HG03432 (cell line): ENCODE measurements at regions not wholly inside any gene's neighbourhood (a gene's known extent, or its start where the extent isn't known, plus 50 kb on each side); places are given as distances from the start of the nearest gene placed in this dataset.
"Not testable (repeated sequence)": the region's sequence is repeated elsewhere in the genome, so short reads cannot be mapped to it uniquely, and the experiment has no call there.

Experiments
- ATAC-seq: cut with Tn5 transposase; IDR thresholded peaks from one replicate; pipeline ENCODE4 v1.9.1; 2021; ENCODE audit warnings: mild to moderate bottlenecking, moderate library complexity; ENCODE audit not compliant: unreplicated experiment

DNA sequence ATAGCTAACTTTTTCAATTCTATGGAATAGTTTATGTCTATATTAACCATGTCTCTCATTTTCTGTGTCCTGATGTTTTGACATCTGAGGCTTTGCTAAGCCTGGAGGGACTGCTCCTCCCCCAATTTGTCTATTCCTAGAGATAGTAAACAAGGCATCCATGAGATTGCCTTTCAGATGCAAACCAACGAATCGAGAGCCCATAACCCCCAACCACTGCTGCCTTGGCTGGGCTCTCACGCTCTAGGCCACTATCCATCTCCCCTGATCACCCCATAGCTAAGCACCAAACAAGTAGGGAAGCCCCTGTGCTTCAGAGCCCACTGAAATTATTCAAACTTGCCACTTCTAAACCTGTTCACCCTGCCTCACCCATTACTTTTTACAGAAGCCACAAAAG, 437.7 kb downstream of the SETD4 start:
- ATAC-seq, result no peak

DNA sequence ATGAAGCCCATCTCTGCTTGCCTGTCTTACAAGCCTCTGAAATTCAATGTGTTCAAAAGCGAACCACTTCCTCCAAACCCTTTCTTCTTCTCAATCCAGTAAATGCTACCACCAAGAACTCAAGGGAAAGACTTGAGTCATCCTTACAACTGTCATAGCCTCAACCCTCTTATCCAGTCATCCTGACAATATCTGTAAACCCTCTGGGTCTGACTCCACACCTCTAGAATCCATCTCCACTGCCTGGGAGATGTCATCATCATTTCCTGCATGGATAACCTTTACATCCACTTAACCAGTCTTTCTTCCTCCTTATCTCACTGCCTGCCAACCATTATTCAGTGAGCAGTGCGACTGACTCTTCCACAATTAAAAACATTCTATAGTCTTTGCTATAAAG, 441.1 kb downstream of the SETD4 start:
- no peak for ATAC-seq

DNA sequence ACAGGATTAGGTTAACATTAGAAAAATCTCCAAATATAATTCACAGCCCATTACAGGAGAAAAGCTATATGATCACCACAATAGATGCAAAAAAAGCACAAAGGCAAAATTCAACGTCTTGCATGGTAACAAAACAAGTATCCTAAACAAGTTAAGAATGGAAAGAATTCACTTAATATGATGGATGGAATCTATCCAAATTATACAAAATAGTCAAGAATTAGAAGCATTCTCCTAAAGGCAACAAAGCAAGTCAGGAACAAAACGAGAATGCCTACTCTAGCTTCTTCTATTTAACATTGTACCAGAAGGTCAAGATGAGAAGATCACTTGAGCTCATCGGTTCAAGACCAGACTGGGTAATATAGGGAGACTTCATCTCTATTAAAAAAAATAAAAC, 442.8 kb downstream of the SETD4 start:
- ATAC-seq, result no peak

DNA sequence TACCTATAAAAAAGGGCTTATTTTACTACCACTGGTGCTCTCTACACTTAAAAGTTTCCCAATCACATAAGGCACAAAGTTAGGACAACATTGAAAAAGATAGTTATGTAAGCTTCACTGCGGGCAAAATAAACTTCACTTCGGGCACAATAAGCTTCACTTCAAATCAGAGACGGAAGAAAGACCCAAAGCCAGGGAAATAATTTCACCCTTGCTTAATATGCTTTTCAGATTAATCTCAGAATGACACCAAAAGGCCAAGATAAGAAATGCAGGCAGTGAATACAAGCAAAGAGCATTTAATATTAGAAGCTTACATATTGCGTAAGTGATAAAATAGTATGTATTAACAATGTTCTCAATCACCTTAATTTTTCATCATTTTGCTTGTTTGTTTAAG, 444.2 kb downstream of the SETD4 start:
- ATAC-seq, result no peak

DNA sequence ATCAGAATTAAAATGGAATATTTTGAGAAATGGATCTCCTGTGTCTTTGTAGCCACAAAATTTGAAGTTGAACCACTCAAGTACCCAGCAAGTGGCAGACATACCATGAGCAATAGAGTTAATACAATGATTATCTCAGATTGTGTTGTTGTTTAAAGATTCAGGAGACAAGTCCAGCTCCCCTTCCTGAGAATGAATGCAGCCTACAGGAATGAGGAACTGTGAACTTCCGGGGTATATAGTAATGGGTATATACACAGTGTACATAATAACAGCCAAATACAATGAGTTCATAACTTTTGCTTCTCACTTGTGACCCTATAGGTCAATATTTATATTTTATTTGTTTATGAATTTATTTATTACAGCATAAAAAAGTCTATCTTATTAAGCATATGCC, 445.0 kb downstream of the SETD4 start:
- ATAC-seq, result no peak

DNA sequence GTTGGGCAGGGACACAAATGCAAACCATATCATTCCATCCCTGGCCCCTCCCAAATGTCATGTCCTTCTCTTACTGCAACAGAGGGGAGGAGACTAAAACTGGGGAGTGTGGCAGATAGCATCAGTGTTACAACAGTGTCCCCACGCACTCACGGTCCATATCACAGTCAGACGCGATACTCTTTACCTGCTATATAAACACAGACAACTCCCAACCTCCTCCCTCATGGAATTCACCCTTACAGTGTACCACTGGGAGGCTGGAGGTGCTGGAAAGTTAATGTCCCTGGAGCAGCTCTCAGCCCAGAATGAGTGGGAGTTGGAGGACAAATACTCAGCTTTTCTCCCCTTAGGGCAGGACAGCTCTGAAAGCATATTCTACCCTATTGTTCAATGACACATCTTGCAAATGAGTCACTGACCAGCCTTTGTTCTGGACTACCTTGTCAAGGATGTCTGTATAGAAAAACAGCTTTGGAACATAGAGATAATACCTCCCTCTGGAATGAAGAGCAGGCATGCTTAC, 445.9 kb downstream of the SETD4 start:
- ATAC-seq, result no peak

DNA sequence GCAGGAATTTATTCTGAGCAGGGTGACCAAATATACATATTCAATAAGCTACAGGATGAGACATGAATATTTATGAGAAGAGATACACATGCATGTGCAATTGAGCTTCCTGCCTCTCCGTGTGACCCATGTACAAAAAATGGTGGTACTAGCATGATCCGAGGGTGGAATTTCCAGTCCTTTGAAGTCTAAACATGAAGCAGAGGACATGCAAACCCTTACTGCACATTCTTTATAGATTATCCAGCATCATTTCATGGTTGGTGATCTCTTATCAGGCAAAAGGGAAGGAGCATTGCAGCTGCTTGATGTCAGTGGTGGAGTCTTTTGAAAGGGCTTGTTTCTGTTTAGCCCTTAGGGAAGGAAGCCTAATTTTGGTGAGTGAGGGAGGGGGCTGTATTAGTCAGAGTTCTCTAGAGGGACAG, 448.6 kb downstream of the SETD4 start:
- ATAC-seq, result no peak

DNA sequence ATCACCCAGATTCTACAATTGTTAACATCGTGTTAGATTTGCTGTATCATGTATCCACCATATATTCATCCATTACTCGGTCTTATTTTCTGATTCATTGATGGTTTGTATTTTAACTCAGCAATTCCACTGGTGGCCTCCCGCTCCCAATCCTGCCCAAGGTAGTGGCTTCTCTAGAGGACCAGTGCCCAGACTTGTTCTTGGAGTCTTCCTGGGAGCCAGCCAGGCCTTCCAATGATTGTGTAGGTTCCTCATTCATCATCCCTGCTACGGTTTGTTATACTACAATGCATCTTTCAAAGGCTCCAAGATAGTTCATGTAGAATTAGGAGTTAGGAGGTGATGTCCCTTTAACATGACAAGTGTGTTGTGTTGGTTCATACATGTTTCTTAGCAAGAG, 451.1 kb downstream of the SETD4 start:
- no peak for ATAC-seq

DNA sequence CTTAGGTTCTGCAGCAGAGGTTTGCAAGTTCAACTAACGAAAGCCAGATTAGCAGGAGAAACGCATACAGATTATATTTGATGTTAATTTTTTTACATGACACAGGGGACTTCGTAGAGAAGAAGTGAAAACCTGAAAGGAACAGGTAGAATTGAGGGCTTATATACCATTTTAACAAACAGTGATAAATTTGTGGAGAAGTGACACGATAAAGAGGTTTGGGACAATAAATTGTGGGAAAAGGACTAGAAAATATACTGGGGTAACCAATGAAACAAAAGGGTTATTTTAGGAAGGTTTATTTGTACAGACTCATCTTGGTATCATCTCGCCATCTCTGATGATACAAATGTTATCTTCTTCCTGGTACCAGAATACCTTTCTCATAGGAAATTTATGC, 452.9 kb downstream of the SETD4 start:
- ATAC-seq, result no peak

DNA sequence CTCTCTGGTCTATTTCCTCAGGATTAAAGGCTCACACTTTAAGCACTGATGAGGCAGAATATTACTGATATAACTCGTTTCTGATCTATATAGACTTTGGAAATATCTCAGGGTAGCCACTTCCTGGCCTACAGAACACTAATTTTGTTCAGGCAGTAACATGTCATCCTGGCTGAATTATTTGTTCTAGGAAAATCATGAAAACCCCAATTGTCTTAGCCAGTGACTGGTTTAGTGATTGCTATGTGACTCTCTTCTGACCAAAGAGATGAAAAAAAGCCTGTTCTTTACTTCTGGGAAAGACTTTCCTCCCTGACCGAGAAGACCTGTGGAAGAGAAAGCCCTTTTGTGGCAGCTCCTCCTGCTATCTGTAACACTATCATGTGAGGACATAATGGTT, 453.7 kb downstream of the SETD4 start:
- no peak for ATAC-seq

DNA sequence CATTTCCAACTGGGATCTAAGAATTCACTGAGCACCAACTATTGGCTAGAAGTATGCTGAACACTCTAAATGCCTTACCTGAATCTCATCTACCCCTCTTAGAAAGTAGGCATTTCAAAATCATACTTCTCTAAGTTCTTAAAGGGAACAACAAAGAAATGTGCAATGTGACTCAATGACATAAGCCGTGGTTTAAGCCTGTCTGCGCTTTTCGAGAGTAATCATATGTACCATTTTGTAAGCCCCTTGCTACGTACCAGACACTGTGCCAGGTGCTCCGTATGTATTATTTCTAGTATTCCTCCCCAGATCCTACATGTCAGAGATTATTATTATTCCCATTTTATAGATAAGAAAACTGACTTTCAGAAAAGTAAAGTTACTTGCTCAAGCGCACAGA, 454.2 kb downstream of the SETD4 start:
- ATAC-seq, result no peak

DNA sequence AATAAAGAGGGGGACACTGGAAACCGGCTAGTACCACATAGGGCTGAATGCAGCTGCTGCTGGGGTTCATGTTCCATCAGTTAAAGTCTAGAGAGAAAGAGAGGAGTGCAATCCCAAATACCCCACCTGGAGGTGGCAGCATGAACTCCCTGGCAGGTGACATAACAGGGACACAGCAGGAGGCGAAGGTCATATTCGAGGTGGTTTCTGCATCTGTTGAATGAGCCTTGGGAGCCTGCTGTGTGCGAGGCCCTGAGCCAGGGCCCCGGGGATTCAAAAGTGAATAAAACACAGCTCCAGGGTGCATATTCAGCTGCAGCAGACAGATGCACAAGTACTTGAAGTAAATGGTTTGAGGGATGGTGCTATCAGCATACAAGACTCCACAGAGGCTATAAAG, 456.8 kb downstream of the SETD4 start:
- no peak for ATAC-seq

DNA sequence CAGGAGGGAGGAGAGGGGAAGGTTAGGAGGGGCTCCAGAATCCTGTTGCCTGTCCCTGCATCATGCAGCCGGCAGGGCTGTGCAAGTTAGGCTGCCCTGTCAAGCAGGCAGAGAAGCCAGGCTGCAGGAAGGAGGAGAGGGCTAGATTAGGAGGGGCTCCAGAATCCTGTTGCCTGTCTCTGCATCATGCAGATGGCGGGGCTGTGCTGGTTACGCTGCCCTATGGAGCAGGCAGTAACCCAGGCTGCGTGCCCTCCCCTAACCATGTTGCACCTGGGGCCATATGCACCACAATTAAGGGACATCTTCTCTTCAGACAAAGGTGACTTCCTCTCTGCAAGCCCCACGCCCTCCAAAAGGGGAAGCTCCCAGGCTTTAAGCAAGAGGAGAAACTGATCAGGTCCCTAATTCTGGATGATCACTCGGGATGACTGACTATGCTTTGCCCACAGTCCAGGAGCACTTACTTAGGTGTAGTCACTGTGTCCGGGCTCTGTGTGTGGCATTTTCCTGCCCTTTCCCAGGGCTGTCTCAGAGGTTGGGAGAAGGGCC, 457.4 kb downstream of the SETD4 start:
- no peak for ATAC-seq

DNA sequence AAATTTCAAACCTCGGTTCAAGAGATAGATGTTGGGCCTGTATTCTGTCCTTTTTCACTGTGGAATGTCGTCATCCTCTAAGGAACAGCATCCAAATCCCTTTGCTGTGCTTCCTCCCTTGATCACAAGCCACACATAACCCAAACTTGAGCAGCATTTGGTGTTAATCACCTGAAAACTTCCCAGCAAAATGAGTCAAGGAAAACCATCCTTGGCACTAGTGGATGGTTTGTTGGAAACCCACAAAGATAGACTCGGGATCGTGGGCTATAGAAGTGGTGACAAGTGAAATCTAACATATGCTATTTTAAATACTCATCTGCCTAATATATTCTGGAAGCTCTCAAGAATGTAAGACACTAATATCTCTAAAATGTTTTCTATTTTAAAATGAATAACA, 459.1 kb downstream of the SETD4 start:
- no peak for ATAC-seq

DNA sequence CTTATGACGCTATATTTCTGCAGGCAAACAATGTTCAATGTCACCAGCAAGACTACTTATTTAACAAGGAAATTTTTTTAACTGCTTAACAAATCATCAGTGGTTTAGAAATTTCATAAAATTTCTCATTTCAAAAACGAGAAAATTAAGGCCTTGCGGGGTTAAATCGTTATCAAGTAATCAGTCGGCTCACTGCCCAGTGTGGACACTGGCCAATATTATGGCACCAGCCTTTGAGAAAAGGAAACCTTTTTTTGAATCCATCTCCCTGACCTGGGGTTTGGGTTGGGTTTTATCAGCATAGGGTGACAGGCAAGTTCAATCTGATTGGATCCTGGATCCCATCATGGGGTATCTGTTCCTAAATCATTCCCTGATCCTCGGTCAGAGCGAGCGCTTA, 461.2 kb downstream of the SETD4 start:
- ATAC-seq, result no peak

DNA sequence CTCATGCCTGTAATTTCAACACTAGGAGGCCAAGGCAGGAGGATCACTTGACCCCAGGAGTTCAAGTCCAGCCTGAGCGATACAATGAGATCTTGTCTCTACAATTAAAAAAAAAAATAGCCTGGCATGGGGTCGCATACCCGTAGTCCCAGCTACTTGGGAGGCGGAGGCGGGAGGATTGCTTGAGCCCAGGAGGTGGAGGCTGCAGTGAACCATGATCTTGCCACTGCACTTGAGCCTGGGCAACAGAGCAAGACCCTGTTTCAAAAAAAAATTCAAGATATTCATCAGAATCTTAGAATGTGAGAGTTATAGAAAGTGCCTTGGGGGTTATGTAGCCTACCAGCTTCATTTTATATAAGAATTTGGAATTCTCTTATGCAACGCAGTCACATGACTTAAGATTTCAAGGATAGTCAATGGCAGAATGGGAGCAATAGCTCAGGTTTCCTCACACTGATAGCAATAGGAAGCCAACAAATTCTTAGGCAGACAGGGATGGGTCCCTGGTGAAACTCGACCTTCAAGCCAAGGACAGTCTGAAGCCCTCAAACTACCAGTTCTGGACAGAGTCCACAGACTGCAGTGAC, 462.5 kb downstream of the SETD4 start:
- no peak for ATAC-seq

DNA sequence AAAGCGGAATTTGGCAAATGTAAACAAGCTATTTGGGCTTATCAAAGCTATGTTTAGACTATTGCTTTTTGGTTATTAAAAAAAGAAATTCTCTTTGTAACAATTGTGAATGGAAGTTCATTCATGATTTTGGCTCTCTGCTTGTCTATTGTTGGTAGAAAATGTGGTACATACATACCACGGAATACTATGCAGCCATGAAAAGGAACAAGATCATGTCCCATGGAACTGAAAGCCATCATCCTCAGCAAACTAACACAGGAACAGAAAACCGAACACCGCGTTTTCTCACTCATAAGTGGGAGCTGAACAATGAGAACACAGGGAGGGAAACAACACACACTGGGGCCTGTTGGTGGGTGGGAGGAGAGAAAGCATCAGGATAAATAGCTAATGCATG, 465.4 kb downstream of the SETD4 start:
- ATAC-seq, result no peak

DNA sequence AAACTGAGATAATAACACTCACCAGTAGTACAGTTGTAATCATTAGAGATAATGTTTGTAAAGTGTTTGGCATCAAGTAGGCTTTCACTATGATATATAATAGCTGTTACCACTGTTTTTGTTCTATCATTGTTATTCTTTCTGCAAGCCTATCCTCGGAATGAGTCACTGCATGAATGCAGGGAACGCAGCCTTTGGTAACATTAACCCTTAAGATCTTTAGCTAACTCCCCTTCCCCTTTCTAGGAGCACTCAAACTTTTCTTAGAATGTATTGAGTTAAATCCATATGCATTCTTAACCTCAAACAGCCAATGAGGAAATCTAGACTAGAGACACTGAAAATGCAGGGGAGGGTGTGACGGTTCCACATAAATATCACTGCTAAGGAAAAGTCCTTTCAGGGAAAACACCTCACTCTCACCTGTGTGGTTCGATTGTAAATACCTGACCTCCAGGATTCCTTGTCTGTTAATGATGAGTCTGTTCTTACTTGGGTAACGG, 467.3 kb downstream of the SETD4 start:
- no peak for ATAC-seq

DNA sequence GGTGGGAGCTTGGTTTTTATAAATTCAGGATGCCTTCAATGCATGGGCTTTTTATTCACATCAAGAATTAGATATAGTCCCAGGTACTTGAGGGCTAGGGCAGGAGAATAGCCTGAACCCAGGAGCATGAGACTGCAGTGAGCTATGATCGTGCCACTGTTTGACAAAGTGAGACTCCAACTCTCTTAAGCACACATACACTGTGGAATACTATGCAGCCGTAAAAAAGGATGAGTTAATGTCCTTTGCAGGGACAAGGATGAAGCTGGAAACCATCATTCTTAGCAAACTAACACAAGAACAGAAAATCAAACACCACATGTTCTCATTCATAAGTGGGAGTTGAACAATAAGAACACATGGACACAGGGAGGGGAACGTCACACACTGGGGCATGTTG, 470.0 kb downstream of the SETD4 start:
- ATAC-seq, result not testable (repeated sequence)

DNA sequence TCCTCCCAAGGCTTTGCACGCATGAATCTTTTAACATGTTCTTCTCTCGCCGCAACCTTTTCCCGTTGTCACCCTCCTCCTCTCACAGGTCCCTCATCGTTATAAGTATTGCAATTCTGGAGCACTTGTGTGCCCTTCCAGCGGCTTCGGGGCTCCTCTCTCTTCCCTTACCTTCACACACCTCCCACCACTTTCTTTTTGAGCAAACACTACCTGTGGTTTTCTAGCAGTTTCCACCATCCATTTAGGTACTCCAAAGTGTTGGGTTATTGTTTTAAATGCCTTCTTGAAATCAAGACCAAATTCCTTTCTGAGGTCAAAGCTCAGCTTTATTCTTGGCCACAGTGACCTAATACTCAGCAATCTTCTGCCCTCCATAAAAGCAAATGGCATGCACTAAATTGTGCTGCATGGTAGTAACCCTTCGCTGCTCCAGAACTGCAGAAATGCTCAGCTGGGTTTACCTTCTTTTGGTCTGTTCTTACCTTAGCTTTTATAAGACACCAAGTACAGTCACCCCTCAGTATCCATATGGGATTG, 472.4 kb downstream of the SETD4 start:
- no peak for ATAC-seq

DNA sequence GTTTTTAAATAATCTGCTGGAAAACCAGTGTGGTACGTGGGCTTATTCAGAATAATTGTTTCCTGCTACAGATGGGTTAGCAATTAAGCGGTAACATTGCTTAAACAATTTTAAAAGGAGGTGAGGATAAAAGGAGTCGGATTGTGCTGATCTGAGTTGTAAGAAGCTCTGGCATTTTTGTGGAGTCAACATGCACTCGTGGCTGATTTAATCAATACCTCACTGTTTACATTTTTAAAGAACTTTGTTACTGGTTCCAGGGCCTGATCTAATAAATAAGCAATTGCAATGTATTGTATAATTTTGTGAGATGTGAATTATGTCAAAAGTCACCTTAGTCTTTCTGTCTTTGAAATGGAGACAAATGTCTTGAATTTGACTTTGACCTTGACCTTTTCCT, 474.0 kb downstream of the SETD4 start:
- ATAC-seq, result no peak

DNA sequence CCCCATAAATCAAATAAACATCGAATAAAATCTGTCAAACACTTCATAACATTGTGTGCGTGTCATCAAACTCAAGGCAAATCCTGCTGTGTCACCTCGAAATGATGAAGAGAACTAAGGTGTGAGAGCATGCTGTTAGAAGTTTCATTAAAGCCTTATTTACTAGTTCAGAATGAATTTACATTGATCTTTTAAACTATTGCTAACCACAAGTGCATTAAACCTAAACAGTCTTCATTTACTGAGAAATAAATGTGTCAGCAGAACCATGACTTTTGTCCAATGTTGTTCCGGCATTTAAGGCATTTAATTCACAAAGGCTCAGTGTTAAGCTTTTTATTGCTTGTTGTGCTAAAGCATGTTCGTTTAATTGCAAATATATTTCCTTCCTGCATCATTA, 474.4 kb downstream of the SETD4 start:
- no peak for ATAC-seq

DNA sequence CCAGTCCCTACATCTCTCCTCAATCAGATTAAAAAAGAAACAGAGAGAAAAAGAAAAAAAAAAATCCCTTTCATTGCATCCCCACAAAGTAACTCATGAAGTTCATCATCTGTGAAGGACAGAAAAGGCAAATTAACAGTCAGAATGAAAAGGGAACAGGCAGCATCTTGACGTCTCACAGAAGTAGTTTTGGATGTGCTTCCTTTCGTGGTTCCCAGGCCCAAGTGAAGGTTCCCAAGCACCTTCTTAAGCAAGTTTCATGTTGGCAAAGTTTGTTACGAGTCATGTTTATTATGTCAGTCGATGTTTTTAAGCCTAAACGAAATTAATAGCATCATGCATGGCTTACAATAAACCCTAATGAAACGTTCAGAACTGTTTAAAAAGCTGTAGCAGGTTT, 475.2 kb downstream of the SETD4 start:
- ATAC-seq, result no peak
